MCF 10A (cell line): ENCODE measurements at regions not wholly inside any gene's neighbourhood (a gene's known extent, or its start where the extent isn't known, plus 50 kb on each side); places are given as distances from the start of the nearest gene placed in this dataset.

Experiments used
- BruUV-seq: library from RNA; stranded (reverse); fragments of 400-500 nt; replicated peaks from 2 replicates; lab custom pipeline; 2021; lab: Mats Ljungman, UMichigan
- CTCF ChIA-PET: fragments of 300-600 bp; sonication (Branson Sonifier 250); formaldehyde crosslinking; extraction: SDS; loops from one replicate; lab custom pipeline; 2021; ENCODE audit warnings: antibody characterized with exemption, inconsistent platforms; lab: Yijun Ruan, JAX
- POLR2A ChIA-PET: fragments of 300-600, 350-650 bp; sonication (Branson Sonifier 250); formaldehyde crosslinking; extraction: SDS; loops from one replicate; lab custom pipeline; 2020; ENCODE audit warnings: antibody characterized with exemption, inconsistent platforms; lab: Yijun Ruan, JAX
- DNase-seq: peaks from one replicate; pipeline ENCODE4 v3.0.0-alpha.2; 2018; ENCODE audit not compliant: unreplicated experiment
- H3K27ac Mint-ChIP-seq: one replicate; pipeline ENCODE4 v1.8.0; 2022; ENCODE audit warnings: mild to moderate bottlenecking, low read depth, mixed read lengths; ENCODE audit not compliant: unreplicated experiment
- H3K27me3 Mint-ChIP-seq: one replicate; pipeline ENCODE4 v1.8.0; 2022; ENCODE audit warnings: mixed read lengths; ENCODE audit not compliant: insufficient read depth, unreplicated experiment
- H3K36me3 Mint-ChIP-seq: one replicate; pipeline ENCODE4 v1.8.0; 2022; ENCODE audit warnings: mild to moderate bottlenecking, moderate library complexity, mixed read lengths; ENCODE audit not compliant: insufficient read depth, unreplicated experiment
- H3K4me1 Mint-ChIP-seq: one replicate; pipeline ENCODE4 v1.8.0; 2022; ENCODE audit warnings: mixed read lengths; ENCODE audit not compliant: insufficient read depth, unreplicated experiment
- H3K4me3 Mint-ChIP-seq: one replicate; pipeline ENCODE4 v1.8.0; 2022; ENCODE audit warnings: mild to moderate bottlenecking, moderate library complexity, mixed read lengths; ENCODE audit not compliant: unreplicated experiment
- H3K9me3 Mint-ChIP-seq: one replicate; pipeline ENCODE4 v1.8.0; 2022; ENCODE audit warnings: mixed read lengths; ENCODE audit not compliant: unreplicated experiment
- CTCF ChIP-seq: fragments of 200-600 bp; IDR thresholded peaks from one replicate; pipeline ENCODE4 v1.8.0; 2022; ENCODE audit warnings: antibody characterized with exemption, mild to moderate bottlenecking; ENCODE audit not compliant: unreplicated experiment
- intact Hi-C: fragments of 100-400 bp; cut with micrococcal nuclease; formaldehyde crosslinking; loops from 2 replicates; pipeline ENCODE4 v1.14.1; 2022

GRCh38 chr4:156006192-156006591 is 52.5 kb upstream of the CTSO start:
- Mint-ChIP-seq H3K4me3 (no peak overlapping the region), H3K4me1 (no peaks in the 10 kb centered on the region), H3K27ac (no peak overlapping the region), H3K27me3 (no peaks in the 10 kb centered on the region), H3K9me3 (peaks cover 7% of the 10 kb centered on the region), H3K36me3 (no peaks in the 10 kb centered on the region)
- no peak for TF ChIP-seq CTCF
- no TSS peak for BruUV-seq
- ChIA-PET CTCF (interaction anchor here (0.6 to 1.0 kb wide), 2 partner anchors 26 to 1219 kb away, joined by 3 read pairs; no protein-coding TSS in a partner anchor), POLR2A (no interaction called here)
- intact Hi-C loops, result no loop called here
- no peak for DNase-seq
